SK-N-SH treated with all-trans-retinoic acid at 6 μM for 48 hours (cell line): ENCODE measurements at regions not wholly inside any gene's neighbourhood (a gene's known extent, or its start where the extent isn't known, plus 50 kb on each side); places are given as distances from the start of the nearest gene placed in this dataset.

Experiments
- ARNTL ChIP-seq: fragments of 450-650 bp; formaldehyde crosslinking; IDR thresholded peaks from 2 replicates; pipeline ENCODE4 v1.5.0; 2020; ENCODE audit warnings: low read depth, mild to moderate bottlenecking, moderate library complexity, borderline replicate concordance
- ESRRG ChIP-seq: fragments of 250-450 bp; sonication (Bioruptor Pico); IDR thresholded peaks from 2 replicates; pipeline ENCODE4 v1.6.1; 2021; ENCODE audit warnings: mild to moderate bottlenecking
- PPARA ChIP-seq: fragments of 250-450 bp; sonication (Bioruptor Pico); IDR thresholded peaks from 2 replicates; pipeline ENCODE4 v1.5.0; 2020; ENCODE audit warnings: mild to moderate bottlenecking, borderline replicate concordance
- TCF4 ChIP-seq: fragments of 250-450 bp; sonication (Bioruptor Pico); IDR thresholded peaks from 2 replicates; pipeline ENCODE4 v1.8.0; 2021; ENCODE audit warnings: mild to moderate bottlenecking, moderate library complexity, borderline replicate concordance
- ZFP3 ChIP-seq: fragments of 250-450 bp; sonication (Bioruptor Pico); IDR thresholded peaks from 2 replicates; pipeline ENCODE4 v1.5.0; 2020; ENCODE audit warnings: mild to moderate bottlenecking, moderate library complexity
- ZNF70 ChIP-seq: fragments of 450-650 bp; formaldehyde crosslinking; IDR thresholded peaks from 2 replicates; pipeline ENCODE4 v1.5.0; 2020; ENCODE audit warnings: mild to moderate bottlenecking, moderate library complexity
- TF ChIP-seq, protein P1 (sequence below): fragments of 250-450 bp; sonication (Bioruptor Pico); IDR thresholded peaks from 2 replicates; pipeline ENCODE4 v1.8.0; 2020; ENCODE audit warnings: mild to moderate bottlenecking, moderate library complexity, borderline replicate concordance
- TF ChIP-seq, protein P2 (sequence below): fragments of 250-450 bp; sonication (Bioruptor Pico); IDR thresholded peaks from 2 replicates; pipeline ENCODE4 v1.5.0; 2020; ENCODE audit warnings: mild to moderate bottlenecking, moderate library complexity
- TF ChIP-seq, protein P3 (sequence below): fragments of 250-450 bp; sonication (Bioruptor Pico); IDR thresholded peaks from 2 replicates; pipeline ENCODE4 v1.5.1; 2021; ENCODE audit warnings: mild to moderate bottlenecking, moderate library complexity

DNA sequence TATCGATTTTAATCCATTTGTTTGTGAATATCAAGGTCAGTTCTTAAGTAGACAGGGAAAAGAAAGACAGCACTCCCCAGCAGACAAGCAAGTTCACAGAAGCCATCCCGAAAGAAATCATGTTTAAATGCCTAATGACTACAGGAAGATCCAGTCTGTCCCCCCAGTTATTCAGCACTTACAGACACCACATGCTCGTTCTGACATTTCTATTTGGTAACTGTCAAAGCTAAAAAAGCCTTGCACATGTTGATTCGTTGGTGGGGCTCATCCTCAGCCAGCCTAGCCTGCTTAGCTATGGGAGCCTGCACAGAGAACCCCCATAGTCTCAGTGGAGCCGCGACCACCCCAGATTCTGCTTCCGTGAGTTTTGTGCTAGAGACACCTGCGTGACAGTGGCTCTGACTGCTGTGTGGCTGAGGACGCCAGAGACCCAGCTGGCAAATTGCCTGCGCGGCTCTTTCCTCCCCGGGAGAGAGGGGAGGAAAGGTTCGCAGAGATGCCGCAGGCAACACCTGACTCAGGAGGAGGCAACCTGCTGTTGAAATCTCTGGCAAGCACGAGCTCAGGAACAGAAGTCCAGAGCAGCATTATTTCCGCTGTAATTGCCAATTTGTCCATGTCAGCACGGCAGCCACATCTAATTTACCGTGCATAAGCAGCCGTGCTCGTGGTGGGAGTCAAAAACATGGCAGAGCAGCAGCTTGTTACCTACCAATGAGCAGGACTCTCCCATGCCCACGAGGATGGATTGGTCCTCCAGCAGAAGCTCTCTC, 194.2 kb downstream of the GPAM start:
- TF ChIP-seq, protein P1, sequence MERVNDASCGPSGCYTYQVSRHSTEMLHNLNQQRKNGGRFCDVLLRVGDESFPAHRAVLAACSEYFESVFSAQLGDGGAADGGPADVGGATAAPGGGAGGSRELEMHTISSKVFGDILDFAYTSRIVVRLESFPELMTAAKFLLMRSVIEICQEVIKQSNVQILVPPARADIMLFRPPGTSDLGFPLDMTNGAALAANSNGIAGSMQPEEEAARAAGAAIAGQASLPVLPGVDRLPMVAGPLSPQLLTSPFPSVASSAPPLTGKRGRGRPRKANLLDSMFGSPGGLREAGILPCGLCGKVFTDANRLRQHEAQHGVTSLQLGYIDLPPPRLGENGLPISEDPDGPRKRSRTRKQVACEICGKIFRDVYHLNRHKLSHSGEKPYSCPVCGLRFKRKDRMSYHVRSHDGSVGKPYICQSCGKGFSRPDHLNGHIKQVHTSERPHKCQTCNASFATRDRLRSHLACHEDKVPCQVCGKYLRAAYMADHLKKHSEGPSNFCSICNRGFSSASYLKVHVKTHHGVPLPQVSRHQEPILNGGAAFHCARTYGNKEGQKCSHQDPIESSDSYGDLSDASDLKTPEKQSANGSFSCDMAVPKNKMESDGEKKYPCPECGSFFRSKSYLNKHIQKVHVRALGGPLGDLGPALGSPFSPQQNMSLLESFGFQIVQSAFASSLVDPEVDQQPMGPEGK (CRISPR knock-in tag) = no peak
- TF ChIP-seq PPARA (CRISPR knock-in tag) (no peak), ZFP3 (CRISPR knock-in tag) (no peak), ESRRG (CRISPR knock-in tag) (no peak), ZNF70 (CRISPR knock-in tag) (no peak), ARNTL (CRISPR knock-in tag) (no peak), TCF4 (CRISPR knock-in tag) (no peak)
- TF ChIP-seq, protein P2, sequence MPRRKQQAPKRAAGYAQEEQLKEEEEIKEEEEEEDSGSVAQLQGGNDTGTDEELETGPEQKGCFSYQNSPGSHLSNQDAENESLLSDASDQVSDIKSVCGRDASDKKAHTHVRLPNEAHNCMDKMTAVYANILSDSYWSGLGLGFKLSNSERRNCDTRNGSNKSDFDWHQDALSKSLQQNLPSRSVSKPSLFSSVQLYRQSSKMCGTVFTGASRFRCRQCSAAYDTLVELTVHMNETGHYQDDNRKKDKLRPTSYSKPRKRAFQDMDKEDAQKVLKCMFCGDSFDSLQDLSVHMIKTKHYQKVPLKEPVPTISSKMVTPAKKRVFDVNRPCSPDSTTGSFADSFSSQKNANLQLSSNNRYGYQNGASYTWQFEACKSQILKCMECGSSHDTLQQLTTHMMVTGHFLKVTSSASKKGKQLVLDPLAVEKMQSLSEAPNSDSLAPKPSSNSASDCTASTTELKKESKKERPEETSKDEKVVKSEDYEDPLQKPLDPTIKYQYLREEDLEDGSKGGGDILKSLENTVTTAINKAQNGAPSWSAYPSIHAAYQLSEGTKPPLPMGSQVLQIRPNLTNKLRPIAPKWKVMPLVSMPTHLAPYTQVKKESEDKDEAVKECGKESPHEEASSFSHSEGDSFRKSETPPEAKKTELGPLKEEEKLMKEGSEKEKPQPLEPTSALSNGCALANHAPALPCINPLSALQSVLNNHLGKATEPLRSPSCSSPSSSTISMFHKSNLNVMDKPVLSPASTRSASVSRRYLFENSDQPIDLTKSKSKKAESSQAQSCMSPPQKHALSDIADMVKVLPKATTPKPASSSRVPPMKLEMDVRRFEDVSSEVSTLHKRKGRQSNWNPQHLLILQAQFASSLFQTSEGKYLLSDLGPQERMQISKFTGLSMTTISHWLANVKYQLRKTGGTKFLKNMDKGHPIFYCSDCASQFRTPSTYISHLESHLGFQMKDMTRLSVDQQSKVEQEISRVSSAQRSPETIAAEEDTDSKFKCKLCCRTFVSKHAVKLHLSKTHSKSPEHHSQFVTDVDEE = no peak
- TF ChIP-seq, protein P3, sequence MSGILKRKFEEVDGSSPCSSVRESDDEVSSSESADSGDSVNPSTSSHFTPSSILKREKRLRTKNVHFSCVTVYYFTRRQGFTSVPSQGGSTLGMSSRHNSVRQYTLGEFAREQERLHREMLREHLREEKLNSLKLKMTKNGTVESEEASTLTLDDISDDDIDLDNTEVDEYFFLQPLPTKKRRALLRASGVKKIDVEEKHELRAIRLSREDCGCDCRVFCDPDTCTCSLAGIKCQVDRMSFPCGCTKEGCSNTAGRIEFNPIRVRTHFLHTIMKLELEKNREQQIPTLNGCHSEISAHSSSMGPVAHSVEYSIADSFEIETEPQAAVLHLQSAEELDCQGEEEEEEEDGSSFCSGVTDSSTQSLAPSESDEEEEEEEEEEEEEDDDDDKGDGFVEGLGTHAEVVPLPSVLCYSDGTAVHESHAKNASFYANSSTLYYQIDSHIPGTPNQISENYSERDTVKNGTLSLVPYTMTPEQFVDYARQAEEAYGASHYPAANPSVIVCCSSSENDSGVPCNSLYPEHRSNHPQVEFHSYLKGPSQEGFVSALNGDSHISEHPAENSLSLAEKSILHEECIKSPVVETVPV (CRISPR knock-in tag) = no peak
